ENCODE measurements at regions not wholly inside any gene's neighbourhood (a gene's known extent, or its start where the extent isn't known, plus 50 kb on each side); places are given as distances from the start of the nearest gene placed in this dataset.
"Not testable (repeated sequence)": the region's sequence is repeated elsewhere in the genome, so short reads cannot be mapped to it uniquely, and the experiment has no call there.

DNA sequence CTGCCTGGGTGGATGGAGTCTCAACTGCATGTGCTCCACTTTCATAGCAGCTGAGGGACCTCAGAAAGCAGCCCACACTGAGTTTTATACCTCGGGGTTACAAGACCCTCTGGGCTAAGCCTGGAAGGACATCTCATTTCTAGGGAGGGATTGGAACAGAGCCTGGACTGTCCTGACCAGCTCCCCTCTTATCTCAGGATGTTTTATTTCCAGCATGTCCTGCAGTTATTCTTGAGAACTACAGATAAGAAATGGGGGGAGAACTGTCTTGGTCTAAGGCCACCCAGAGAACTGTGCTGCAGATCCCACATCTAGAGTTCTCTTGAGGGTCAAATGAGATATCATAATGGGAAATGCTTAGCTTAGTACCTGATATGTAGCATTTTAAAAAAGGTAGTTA lies 97.3 kb upstream of the CHD6 start:
- TF ChIP-seq, protein P1, sequence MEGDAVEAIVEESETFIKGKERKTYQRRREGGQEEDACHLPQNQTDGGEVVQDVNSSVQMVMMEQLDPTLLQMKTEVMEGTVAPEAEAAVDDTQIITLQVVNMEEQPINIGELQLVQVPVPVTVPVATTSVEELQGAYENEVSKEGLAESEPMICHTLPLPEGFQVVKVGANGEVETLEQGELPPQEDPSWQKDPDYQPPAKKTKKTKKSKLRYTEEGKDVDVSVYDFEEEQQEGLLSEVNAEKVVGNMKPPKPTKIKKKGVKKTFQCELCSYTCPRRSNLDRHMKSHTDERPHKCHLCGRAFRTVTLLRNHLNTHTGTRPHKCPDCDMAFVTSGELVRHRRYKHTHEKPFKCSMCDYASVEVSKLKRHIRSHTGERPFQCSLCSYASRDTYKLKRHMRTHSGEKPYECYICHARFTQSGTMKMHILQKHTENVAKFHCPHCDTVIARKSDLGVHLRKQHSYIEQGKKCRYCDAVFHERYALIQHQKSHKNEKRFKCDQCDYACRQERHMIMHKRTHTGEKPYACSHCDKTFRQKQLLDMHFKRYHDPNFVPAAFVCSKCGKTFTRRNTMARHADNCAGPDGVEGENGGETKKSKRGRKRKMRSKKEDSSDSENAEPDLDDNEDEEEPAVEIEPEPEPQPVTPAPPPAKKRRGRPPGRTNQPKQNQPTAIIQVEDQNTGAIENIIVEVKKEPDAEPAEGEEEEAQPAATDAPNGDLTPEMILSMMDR (IDR thresholded peaks at IDR 0.05): no peak
- no peaks in the 10 kb centered on the region for H3K36me3 ChIP-seq
- H3K27me3 ChIP-seq: peaks cover 7% of the 10 kb centered on the region
- H3K4me1 ChIP-seq (ENCODE audit: control insufficient read depth in 1 of 2, insufficient read depth in 1 of 2, low read depth in 1 of 2, low read length in 1 of 2): no peaks in the 10 kb centered on the region
- no peak overlapping the region for H3K27ac ChIP-seq
- H3K9me3 ChIP-seq: no peaks in the 10 kb centered on the region
- H3K4me3 ChIP-seq (ENCODE audit: low read depth in 1 of 2, low read length in 1 of 2): no peak overlapping the region

DNA sequence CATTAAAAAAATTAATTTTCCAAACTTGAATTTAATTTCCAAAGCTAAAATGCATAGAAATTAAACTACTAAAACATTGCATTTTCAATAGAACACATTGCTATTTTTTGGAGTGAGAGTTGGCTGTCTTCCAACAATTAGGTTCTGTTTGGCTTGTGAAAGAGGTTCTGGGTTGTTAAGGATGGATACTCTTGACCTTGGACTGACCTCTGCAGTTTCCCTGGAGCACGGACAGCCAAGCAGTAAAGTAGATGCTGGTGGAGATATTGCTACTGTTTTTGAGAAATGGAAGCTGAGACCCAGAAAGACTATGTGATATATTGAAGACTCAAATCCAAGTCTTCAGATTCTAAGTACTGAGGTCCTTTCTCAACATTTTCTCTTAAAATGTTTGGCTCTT lies 95.9 kb upstream of the CHD6 start:
- no peak overlapping the region for H3K4me3 ChIP-seq (ENCODE audit: low read depth in 1 of 2, low read length in 1 of 2)
- H3K27me3 ChIP-seq: peaks cover 7% of the 10 kb centered on the region
- TF ChIP-seq, protein P1 (IDR thresholded peaks at IDR 0.05): no peak
- H3K27ac ChIP-seq: no peak overlapping the region
- no peaks in the 10 kb centered on the region for H3K4me1 ChIP-seq (ENCODE audit: control insufficient read depth in 1 of 2, insufficient read depth in 1 of 2, low read depth in 1 of 2, low read length in 1 of 2)
- no peaks in the 10 kb centered on the region for H3K9me3 ChIP-seq
- no peaks in the 10 kb centered on the region for H3K36me3 ChIP-seq

DNA sequence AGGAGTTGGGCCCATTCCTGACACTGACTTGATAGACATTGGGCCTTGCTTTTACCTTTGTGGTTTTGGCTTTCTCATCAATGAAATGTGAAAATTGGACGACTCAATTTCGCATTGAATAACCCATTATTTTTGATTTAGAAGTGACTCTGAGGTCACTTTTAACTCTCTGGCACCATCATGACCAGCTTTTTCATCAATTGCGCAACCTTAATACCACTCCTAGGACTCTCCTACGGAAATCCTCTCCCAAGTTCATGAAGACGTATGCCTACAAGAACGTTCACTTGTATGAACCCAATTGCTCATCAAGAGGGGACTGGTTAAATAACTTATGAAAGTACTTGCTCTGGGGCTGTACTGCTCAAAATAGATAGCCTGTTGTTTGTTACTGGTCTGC lies 86.7 kb upstream of the CHD6 start:
- Histone ChIP-seq H3K27ac (no peak overlapping the region), H3K9me3 (no peaks in the 10 kb centered on the region), H3K27me3 (no peaks in the 10 kb centered on the region), H3K4me3 (ENCODE audit: low read depth in 1 of 2, low read length in 1 of 2) (no peak overlapping the region), H3K4me1 (ENCODE audit: control insufficient read depth in 1 of 2, insufficient read depth in 1 of 2, low read depth in 1 of 2, low read length in 1 of 2) (no peaks in the 10 kb centered on the region), H3K36me3 (no peaks in the 10 kb centered on the region)
- TF ChIP-seq, protein P1 (IDR thresholded peaks at IDR 0.05): no peak

DNA sequence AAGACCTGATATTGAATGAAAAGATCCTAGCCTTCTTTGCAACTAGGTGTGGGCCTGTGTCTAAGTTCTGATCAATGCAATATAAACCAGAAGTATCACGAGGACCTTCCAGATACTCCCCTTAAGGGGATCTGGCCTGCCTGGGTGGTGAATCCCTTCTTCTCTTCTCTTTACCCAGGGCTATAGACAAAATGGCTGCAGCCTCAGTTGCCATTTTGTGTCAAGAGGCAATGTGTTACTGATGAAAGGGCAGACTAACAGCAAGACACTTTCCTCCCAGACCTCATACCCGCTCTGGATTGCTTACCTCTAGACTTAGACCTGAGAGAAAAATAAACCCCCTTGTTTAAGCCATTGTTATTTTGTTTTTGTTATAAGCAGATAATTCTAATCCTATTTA lies 84.5 kb upstream of the CHD6 start:
- Histone ChIP-seq H3K4me1 (ENCODE audit: control insufficient read depth in 1 of 2, insufficient read depth in 1 of 2, low read depth in 1 of 2, low read length in 1 of 2) (no peaks in the 10 kb centered on the region), H3K4me3 (ENCODE audit: low read depth in 1 of 2, low read length in 1 of 2) (no peak overlapping the region), H3K9me3 (no peaks in the 10 kb centered on the region), H3K36me3 (no peaks in the 10 kb centered on the region), H3K27ac (no peak overlapping the region), H3K27me3 (no peaks in the 10 kb centered on the region)
- TF ChIP-seq, protein P1 (IDR thresholded peaks at IDR 0.05): no peak

DNA sequence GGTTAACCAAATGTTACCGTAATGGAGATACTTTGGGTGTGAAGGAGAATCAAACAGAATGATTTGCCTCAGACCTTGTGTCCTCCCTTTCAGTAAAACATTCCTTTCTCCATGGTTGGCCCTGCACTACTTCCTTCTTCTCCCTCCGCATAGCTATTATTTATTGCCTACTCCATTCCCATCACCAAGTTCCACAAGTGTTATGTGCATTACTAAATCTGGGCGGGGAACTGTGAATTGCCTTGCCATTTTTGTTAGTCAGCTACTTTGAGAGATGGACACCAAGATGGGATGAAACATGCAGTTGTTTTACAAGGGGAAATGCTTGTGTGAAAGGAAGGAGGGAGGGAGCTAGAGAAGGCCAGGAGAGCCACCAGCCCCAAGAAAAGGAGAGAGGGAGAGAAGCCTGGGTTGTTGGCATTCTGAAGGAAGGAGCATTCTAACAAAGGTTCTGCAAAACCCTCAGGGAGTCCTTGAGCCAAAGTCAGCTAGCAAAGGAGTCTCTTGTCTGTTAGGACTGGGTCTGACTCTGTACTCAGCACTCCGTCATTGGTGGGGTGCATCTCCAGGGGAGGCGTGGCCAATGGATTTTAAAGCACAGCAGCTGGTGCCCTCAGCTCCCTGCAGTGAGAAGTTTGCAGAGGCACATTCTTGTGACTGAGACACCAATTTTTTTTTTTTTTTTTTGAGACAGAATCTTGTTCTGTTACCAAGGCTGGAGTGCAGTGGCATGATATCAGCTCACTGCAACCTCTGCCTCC lies 83.6 kb upstream of the CHD6 start:
- TF ChIP-seq, protein P1 (IDR thresholded peaks at IDR 0.05): no peak
- Histone ChIP-seq H3K9me3 (no peaks in the 10 kb centered on the region), H3K27ac (no peak overlapping the region), H3K4me3 (ENCODE audit: low read depth in 1 of 2, low read length in 1 of 2) (no peak overlapping the region), H3K4me1 (ENCODE audit: control insufficient read depth in 1 of 2, insufficient read depth in 1 of 2, low read depth in 1 of 2, low read length in 1 of 2) (no peaks in the 10 kb centered on the region), H3K27me3 (peaks cover 5% of the 10 kb centered on the region), H3K36me3 (no peaks in the 10 kb centered on the region)

DNA sequence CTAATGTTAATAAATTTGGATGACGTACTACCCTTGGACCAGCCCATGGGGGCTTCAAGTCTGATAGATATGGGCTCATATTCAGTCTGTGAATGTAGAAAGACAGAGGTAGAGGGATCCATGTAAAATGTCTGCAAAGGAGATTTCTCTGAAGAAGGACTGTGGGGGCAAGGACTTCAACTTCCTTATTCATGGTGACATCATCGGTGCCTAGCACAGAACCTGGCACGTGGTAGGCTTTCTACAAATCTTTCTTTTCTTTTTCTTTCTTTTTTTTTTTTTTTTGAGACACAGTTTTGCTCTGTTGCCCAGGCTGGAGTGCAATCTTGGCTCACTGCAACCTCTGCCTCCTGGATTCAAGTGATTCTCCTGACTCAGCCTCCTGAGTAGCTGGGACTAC lies 81.5 kb upstream of the CHD6 start:
- peaks cover 20% of the 10 kb centered on the region for H3K27me3 ChIP-seq
- not testable (repeated sequence) for H3K27ac ChIP-seq; H3K4me3 ChIP-seq (ENCODE audit: low read depth in 1 of 2, low read length in 1 of 2); H3K4me1 ChIP-seq (ENCODE audit: control insufficient read depth in 1 of 2, insufficient read depth in 1 of 2, low read depth in 1 of 2, low read length in 1 of 2); H3K36me3 ChIP-seq; H3K9me3 ChIP-seq

All from neutrophil (primary cell).